ENCODE measurements at regions not wholly inside any gene's neighbourhood (a gene's known extent, or its start where the extent isn't known, plus 50 kb on each side); places are given as distances from the start of the nearest gene placed in this dataset.

DNA sequence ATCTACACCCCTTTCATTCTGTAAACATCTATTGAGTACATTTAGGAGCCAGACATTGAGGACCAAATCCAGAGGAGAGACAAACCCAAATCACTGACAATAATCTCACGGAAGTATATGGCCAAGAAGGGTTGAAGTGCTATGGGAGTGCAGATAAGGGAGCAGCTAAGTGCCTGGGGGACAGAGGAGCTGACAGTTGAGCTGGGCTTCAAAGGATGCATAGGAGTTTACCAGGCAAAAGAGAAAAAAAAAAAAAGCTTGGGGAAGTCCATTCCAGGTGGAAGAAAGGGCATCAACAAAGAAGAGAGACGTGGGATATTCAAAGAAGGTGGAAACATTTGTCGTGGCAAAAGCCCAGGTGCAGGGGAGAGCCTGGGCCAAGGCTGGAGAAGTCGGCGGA lies 60.5 kb upstream of the NANOS1 start:
- Histone ChIP-seq H3K4me1 (peaks cover 0 to 6% (median 3%) of the 10 kb centered on the region in 3 donors), H3K4me3 (no peak overlapping the region), H3K27ac (no peak overlapping the region), H3K27me3 (no peaks in the 10 kb centered on the region), H3K9me3 (peaks cover 0 to 9% (median 0%) of the 10 kb centered on the region in 3 donors), H3K36me3 (no peaks in the 10 kb centered on the region)
- TF ChIP-seq POLR2AphosphoS5 (IDR thresholded peaks at IDR 0.05) (no peak), EP300 (IDR thresholded peaks at IDR 0.05) (no peak)
- ATAC-seq, result no peak
- 83% methylated on average over 5 of the region's 5 CpGs; no CpG with 5 or more reads in 1 of the 2 donors for WGBS, 2 donors (ENCODE audit: low coverage in 1 of 2)

DNA sequence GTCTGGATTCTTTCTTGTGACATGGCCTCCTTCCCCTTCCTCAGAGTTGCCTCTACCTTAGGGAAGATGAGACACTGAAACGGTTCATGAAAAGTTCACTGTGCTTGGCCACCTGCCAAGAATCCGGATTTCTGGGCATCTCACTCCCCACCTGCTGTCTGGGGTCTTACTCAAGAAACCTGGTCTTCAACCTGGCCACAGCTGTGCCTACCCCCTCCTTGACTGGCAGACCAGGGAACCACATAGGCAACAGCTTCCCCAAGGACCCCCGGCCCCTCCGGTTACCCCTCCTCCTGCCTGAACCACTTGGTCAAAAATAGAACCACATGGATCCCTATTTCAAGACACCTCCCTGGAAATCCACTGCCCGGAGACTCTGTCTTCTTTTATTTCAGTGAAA lies 58.7 kb upstream of the NANOS1 start:
- Histone ChIP-seq H3K27me3 (no peaks in the 10 kb centered on the region), H3K36me3 (no peaks in the 10 kb centered on the region), H3K4me1 (peaks cover 0 to 6% (median 3%) of the 10 kb centered on the region in 3 donors), H3K4me3 (no peak overlapping the region), H3K9me3 (peaks cover 0 to 13% (median 0%) of the 10 kb centered on the region in 3 donors), H3K27ac (no peak overlapping the region)
- TF ChIP-seq POLR2A (IDR thresholded peaks at IDR 0.05) (no peak), POLR2AphosphoS5 (IDR thresholded peaks at IDR 0.05) (no peak), EP300 (IDR thresholded peaks at IDR 0.05) (no peak)
- TF ChIP-seq, protein P1, sequence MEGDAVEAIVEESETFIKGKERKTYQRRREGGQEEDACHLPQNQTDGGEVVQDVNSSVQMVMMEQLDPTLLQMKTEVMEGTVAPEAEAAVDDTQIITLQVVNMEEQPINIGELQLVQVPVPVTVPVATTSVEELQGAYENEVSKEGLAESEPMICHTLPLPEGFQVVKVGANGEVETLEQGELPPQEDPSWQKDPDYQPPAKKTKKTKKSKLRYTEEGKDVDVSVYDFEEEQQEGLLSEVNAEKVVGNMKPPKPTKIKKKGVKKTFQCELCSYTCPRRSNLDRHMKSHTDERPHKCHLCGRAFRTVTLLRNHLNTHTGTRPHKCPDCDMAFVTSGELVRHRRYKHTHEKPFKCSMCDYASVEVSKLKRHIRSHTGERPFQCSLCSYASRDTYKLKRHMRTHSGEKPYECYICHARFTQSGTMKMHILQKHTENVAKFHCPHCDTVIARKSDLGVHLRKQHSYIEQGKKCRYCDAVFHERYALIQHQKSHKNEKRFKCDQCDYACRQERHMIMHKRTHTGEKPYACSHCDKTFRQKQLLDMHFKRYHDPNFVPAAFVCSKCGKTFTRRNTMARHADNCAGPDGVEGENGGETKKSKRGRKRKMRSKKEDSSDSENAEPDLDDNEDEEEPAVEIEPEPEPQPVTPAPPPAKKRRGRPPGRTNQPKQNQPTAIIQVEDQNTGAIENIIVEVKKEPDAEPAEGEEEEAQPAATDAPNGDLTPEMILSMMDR (IDR thresholded peaks at IDR 0.05), result no peak
- WGBS, 2 donors (ENCODE audit: low coverage in 1 of 2), result 18 to 38% methylated on average over 2 to 4 of the region's 5 CpGs
- ATAC-seq, result no peak

DNA sequence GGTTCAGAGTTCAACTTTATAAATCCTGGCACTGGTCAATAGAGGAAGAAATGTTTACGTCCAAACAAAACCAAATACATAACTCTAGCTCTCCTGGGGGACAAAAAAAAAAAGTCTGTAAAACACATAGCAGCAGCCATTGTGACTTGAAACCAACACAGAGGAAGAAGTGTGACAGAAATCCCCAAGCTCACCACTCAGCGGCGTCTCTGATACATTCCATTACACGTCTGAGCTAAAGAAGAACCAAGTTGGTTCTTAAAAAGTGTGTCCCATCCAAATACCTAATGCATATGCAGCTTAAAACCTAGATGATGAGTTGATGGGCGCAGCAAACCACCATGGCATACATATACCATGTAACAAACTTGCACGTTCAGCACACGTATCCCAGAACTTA lies 58.3 kb upstream of the NANOS1 start:
- Histone ChIP-seq H3K4me3 (no peak overlapping the region), H3K36me3 (no peaks in the 10 kb centered on the region), H3K27me3 (no peaks in the 10 kb centered on the region), H3K27ac (no peak overlapping the region), H3K9me3 (peaks cover 0 to 13% (median 0%) of the 10 kb centered on the region in 3 donors), H3K4me1 (peaks cover 0 to 6% (median 3%) of the 10 kb centered on the region in 3 donors)
- 66 to 77% methylated on average over 6 to 7 of the region's 7 CpGs for WGBS, 2 donors (ENCODE audit: low coverage in 1 of 2)
- no peak for ATAC-seq
- TF ChIP-seq POLR2A (IDR thresholded peaks at IDR 0.05) (no peak), EP300 (IDR thresholded peaks at IDR 0.05) (no peak), POLR2AphosphoS5 (IDR thresholded peaks at IDR 0.05) (no peak)
- TF ChIP-seq, protein P1 (IDR thresholded peaks at IDR 0.05), result no peak

GRCh38 chr10:118971876-118972275 lies 57.6 kb upstream of the NANOS1 start:
- no peak for ATAC-seq
- Histone ChIP-seq H3K36me3 (no peaks in the 10 kb centered on the region), H3K9me3 (peaks cover 0 to 13% (median 0%) of the 10 kb centered on the region in 3 donors), H3K27me3 (no peaks in the 10 kb centered on the region), H3K27ac (no peak overlapping the region), H3K4me1 (peaks cover 0 to 3% (median 0%) of the 10 kb centered on the region in 3 donors), H3K4me3 (no peak overlapping the region)
- TF ChIP-seq, protein P1 (IDR thresholded peaks at IDR 0.05), result no peak
- TF ChIP-seq POLR2A (IDR thresholded peaks at IDR 0.05) (no peak), POLR2AphosphoS5 (IDR thresholded peaks at IDR 0.05) (no peak), EP300 (IDR thresholded peaks at IDR 0.05) (no peak)
- WGBS, 2 donors (ENCODE audit: low coverage in 1 of 2), result 60 to 67% methylated on average over 1 to 3 of the region's 3 CpGs

GRCh38 chr10:118973744-118974143 lies 55.8 kb upstream of the NANOS1 start:
- WGBS, 2 donors (ENCODE audit: low coverage in 1 of 2), result 78 to 100% methylated on average over 1 of the region's 1 CpG
- no peaks in the 10 kb centered on the region for H3K36me3 ChIP-seq
- H3K9me3 ChIP-seq, result peaks cover 0 to 13% (median 0%) of the 10 kb centered on the region in 3 donors
- no peaks in the 10 kb centered on the region for H3K27me3 ChIP-seq
- ATAC-seq, result no peak
- H3K4me3 ChIP-seq, result no peak overlapping the region
- TF ChIP-seq EP300 (IDR thresholded peaks at IDR 0.05), result no peak
- no peak for TF ChIP-seq POLR2AphosphoS5 (IDR thresholded peaks at IDR 0.05)
- no peak for TF ChIP-seq POLR2A (IDR thresholded peaks at IDR 0.05)
- TF ChIP-seq, protein P1 (IDR thresholded peaks at IDR 0.05), result no peak
- H3K4me1 ChIP-seq, result peaks cover 0 to 3% (median 0%) of the 10 kb centered on the region in 3 donors
- no peak overlapping the region for H3K27ac ChIP-seq

Measured in gastroesophageal sphincter (tissue), 4 donors.